HEK293T (cell line): ENCODE measurements at regions not wholly inside any gene's neighbourhood (a gene's known extent, or its start where the extent isn't known, plus 50 kb on each side); places are given as distances from the start of the nearest gene placed in this dataset.

ENCODE experiments used
- CTCF ChIA-PET: fragments of 350-600 bp; formaldehyde crosslinking; extraction: SDS; loops from one replicate; lab custom pipeline; 2021; ENCODE audit warnings: antibody characterized with exemption, inconsistent platforms; lab: Yijun Ruan, JAX
- POLR2A ChIA-PET: fragments of 350-600 bp; formaldehyde crosslinking; extraction: SDS; loops from one replicate; lab custom pipeline; 2020; ENCODE audit warnings: antibody characterized with exemption, inconsistent platforms; lab: Yijun Ruan, JAX
- DNase-seq: peaks from one replicate; pipeline ENCODE4 v3.0.0; 2012; ENCODE audit warnings: mixed read lengths; ENCODE audit errors: extremely low spot score
- ARNT ChIP-seq: fragments of 450-650 bp; IDR thresholded peaks from 2 replicates; pipeline ENCODE4 v1.6.1; 2017; ENCODE audit warnings: mild to moderate bottlenecking
- BHLHE40 ChIP-seq: fragments of 450-650 bp; IDR thresholded peaks from 2 replicates; pipeline ENCODE4 v1.6.1; 2016; ENCODE audit warnings: mild to moderate bottlenecking, moderate library complexity, borderline replicate concordance
- CTBP1 ChIP-seq: fragments of 450-650 bp; IDR thresholded peaks from 2 replicates; pipeline ENCODE4 v1.6.1; 2016; ENCODE audit warnings: borderline replicate concordance
- ELF4 ChIP-seq: fragments of 450-650 bp; IDR thresholded peaks from 2 replicates; pipeline ENCODE4 v1.6.1; 2017; ENCODE audit warnings: antibody characterized with exemption
- FOXA1 ChIP-seq: fragments of 450-650 bp; IDR thresholded peaks from 2 replicates; pipeline ENCODE4 v1.6.1; 2016; ENCODE audit warnings: mild to moderate bottlenecking
- FOXK2 ChIP-seq: fragments of 450-650 bp; IDR thresholded peaks from 2 replicates; pipeline ENCODE4 v1.6.1; 2016; ENCODE audit warnings: mild to moderate bottlenecking
- FOXM1 ChIP-seq: fragments of 450-650 bp; IDR thresholded peaks from 2 replicates; pipeline ENCODE4 v1.6.1; 2017; ENCODE audit warnings: mild to moderate bottlenecking, borderline replicate concordance
- HDGF ChIP-seq: fragments of 450-650 bp; IDR thresholded peaks from 2 replicates; pipeline ENCODE4 v1.6.1; 2017; ENCODE audit warnings: antibody characterized with exemption, borderline replicate concordance
- L3MBTL2 ChIP-seq: fragments of 450-650 bp; conservative IDR thresholded peaks from 2 replicates; pipeline ENCODE4 v1.6.1; 2016; ENCODE audit warnings: mild to moderate bottlenecking
- LEF1 ChIP-seq: fragments of 450-650 bp; IDR thresholded peaks from 2 replicates; pipeline ENCODE4 v1.6.1; 2017; ENCODE audit warnings: mild to moderate bottlenecking, borderline replicate concordance
- NFRKB ChIP-seq: fragments of 450-650 bp; IDR thresholded peaks from 2 replicates; pipeline ENCODE4 v1.6.1; 2016; ENCODE audit warnings: mild to moderate bottlenecking, moderate library complexity
- SP1 ChIP-seq: fragments of 450-650 bp; IDR thresholded peaks from 2 replicates; pipeline ENCODE4 v1.6.1; 2017
- SUZ12 ChIP-seq: fragments of 450-650 bp; IDR thresholded peaks from 2 replicates; pipeline ENCODE4 v1.6.1; 2016; ENCODE audit warnings: mild to moderate bottlenecking
- TARDBP ChIP-seq: fragments of 450-650 bp; IDR thresholded peaks from 2 replicates; pipeline ENCODE4 v1.6.1; 2016
- ZNF384 ChIP-seq: fragments of 450-650 bp; IDR thresholded peaks from 2 replicates; pipeline ENCODE4 v1.6.1; 2016
- TF ChIP-seq, protein P1 (sequence below): fragments of 450-650 bp; IDR thresholded peaks from 2 replicates; pipeline ENCODE4 v1.6.1; 2016

DNA sequence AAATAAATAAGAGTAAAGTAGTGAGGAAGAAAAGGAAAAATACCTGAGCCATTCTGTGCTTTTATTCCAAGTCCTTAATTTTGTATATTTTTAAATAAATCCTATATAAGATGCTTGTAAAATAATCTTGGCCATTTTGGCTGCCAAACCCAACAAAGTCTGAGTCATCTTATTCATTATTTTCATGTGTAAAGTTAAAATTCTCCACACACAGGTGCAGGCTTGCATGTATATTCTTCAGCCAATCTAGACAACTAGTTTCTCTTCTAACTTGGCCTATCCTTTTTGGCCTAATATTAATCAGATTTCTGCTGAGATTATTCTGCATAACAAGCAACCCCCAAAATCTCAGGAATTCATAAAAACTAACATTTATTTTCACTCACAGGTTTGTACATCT is 189.8 kb upstream of the ATP11B start:
- CTCF ChIA-PET = no interaction called here
- DNase-seq = no peak
- TF ChIP-seq LEF1 (no peak), SP1 (no peak), TARDBP (no peak), ARNT (no peak), FOXA1 (no peak), CTBP1 (no peak), BHLHE40 (no peak), HDGF (no peak), FOXM1 (no peak), ELF4 (no peak), NFRKB (no peak)
- TF ChIP-seq, protein P1, sequence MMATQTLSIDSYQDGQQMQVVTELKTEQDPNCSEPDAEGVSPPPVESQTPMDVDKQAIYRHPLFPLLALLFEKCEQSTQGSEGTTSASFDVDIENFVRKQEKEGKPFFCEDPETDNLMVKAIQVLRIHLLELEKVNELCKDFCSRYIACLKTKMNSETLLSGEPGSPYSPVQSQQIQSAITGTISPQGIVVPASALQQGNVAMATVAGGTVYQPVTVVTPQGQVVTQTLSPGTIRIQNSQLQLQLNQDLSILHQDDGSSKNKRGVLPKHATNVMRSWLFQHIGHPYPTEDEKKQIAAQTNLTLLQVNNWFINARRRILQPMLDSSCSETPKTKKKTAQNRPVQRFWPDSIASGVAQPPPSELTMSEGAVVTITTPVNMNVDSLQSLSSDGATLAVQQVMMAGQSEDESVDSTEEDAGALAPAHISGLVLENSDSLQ = no peak
- POLR2A ChIA-PET = no interaction called here

DNA sequence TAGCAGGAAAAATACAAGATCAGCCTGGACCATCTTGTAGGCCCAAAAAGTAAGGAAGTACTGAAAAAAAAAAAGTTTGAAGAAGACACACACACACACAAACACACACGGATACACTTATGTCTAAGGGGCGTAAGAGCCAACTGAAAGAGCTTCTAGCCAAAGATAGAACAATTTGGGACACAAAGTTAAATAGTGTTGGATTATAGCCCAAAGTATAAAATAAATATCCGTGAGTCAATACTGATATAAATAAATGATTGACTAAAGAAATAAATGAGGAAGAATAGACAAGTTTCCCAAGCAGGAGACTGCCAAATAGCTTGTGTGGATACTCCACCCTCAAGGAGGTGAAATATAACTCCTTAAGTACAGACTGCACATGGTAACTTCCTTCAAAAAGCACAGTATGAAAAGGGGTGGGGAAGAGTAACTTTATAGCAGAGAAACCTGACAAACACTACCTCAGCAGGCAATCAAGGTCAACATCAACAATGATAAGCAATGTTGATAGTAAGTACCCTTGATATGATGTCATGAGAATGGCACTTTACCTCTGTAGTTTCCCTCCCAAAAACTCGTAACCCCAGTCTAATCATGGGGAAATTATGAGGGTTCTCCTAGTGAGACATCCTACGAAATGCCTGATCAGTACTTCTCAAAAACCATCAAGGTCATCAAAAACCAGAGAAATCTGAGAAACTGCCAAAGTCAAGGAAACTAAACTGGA is 187.3 kb upstream of the ATP11B start:
- POLR2A ChIA-PET = no interaction called here
- TF ChIP-seq FOXA1 = no peak
- no peak for DNase-seq
- CTCF ChIA-PET = no interaction called here

DNA sequence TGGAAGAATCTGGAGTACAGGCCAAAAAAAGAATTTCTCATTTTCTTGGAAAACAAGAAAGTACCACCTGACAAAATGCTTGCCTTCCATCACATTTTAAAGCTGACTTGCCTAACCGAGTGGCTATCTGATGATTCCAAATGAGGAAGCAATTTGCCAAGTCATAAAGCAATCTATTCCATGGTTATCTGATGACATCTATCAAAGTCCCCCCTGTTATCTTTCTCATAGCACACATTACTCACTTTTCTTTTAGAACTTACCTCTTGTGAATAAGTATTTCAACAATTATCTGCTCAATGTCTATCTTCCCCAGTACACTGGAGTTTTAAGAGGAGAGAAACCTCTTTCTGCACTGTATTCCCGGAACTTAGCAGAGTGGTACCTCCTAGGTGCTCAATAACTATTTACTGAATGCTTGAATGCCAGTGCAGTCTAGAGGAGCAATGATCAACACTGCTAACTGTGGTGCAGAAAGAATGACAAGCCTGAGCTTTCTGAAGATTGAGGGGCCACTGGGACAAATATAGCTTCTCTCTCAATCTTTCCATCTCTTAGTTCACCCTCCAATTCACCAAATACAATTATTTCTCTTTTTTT is 186.3 kb upstream of the ATP11B start:
- ChIA-PET CTCF (no interaction called here), POLR2A (no interaction called here)
- TF ChIP-seq CTBP1 (no peak), SUZ12 (no peak), BHLHE40 (no peak), ARNT (no peak), ZNF384 (no peak), ELF4 (no peak), FOXA1 (no peak), TARDBP (no peak), FOXK2 (no peak)
- no peak for DNase-seq

DNA sequence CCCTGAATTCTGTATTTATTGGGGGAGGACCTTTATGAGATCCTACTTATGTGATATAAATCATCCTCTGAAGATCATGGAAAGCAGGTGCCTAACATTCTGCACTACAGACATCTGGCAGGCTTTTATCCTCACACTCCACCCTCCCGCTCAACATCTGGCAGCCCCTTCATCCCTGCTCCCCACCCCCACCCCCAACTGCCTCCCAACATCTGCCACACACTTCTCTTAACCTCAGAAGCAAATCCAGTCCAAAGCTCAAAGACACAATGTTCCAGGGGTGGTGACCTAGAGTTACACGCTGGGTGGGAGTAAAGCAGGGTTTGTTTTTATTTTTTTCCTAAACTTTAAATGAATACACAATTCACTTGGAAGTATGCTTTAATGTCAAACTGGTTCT is 184.5 kb upstream of the ATP11B start:
- CTCF ChIA-PET = no interaction called here
- TF ChIP-seq NFRKB (no peak), SP1 (no peak), L3MBTL2 (no peak), SUZ12 (no peak), ZNF384 (no peak), FOXM1 (no peak), TARDBP (no peak), HDGF (no peak), FOXK2 (no peak)
- no peak for DNase-seq
- POLR2A ChIA-PET = no interaction called here

DNA sequence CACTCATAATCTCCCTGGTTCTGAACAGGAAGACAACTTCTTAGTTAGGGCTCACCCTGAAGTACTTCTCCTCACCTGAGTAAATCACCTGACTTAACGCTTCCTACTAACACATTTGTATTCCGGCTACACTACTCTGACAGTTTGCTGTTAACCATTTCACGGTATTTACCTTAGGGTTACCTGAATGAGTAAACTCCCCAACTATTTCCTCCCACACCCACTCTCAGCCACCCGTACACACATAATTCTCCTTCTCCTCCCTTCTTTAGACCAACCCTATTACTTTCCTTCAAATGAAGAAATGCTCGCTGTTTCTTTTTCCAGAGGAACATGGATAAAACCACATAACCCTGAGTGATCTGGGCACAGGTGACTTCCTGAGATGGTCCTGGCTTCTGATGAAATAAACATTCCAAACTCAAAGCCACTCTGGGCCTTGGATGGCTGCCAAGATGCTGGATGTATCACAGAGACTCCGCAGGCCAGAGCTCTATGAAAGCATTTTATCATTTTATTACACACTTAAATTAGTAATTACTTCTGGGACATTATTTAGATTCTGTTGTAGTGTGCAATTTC is 183.6 kb upstream of the ATP11B start:
- TF ChIP-seq TARDBP = no peak
- no peak for TF ChIP-seq NFRKB
- no peak for TF ChIP-seq FOXM1
- no peak for TF ChIP-seq LEF1
- TF ChIP-seq SP1 = no peak
- TF ChIP-seq HDGF = no peak
- TF ChIP-seq SUZ12 = no peak
- no peak for TF ChIP-seq ELF4
- no peak for TF ChIP-seq FOXK2
- no peak for TF ChIP-seq BHLHE40
- POLR2A ChIA-PET = no interaction called here
- CTCF ChIA-PET = no interaction called here
- peak; percentile 12 for DNase-seq

DNA sequence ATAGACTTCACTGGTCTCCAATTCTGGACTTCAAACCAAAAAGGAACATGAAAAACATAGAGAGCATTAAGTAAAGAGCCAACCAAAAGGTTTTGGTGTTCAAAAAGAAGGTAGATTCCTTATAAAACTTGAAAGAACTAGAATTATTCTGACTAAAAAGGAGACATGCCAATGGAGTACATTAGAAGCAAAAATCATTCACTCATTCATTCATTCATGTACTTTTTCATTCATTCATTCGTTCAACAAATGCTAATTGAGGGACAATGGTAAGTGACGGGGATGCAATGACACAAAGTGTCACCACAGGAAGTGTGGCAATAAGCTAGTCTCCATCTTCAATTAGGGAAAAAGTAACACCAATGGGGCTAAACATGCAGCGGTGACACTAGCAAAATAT is 181.0 kb upstream of the ATP11B start:
- TF ChIP-seq CTBP1 (no peak), SP1 (no peak), FOXA1 (no peak), HDGF (no peak), FOXK2 (no peak), ZNF384 (no peak), L3MBTL2 (no peak), ARNT (no peak), LEF1 (no peak), SUZ12 (no peak), NFRKB (no peak), TARDBP (no peak)
- TF ChIP-seq, protein P1 = no peak
- ChIA-PET POLR2A (no interaction called here), CTCF (no interaction called here)
- DNase-seq = no peak

DNA sequence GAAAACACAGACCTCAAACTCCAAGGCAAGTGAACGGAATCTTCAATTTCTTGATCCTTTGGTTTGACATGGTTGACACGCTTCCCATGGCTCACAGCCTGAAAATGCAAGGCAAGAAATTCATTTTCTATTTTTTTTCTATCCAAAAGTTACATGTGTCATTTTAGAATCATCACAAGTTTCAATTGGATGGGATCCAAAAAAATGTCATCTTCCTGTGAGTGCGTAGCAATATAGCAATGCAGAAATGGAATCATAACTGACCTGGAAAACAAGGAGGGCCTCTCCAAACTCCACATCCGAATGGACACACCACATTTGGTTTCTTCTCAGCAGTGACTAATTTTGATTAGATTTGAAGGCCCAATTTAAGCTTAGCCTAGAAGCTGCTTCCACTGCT is 175.8 kb upstream of the ATP11B start:
- DNase-seq = no peak
- ChIA-PET CTCF (interaction anchor here (0.6 to 1.2 kb wide), 2 partner anchors 64 to 225 kb away, joined by 3 to 4 read pairs; no protein-coding TSS in a partner anchor), POLR2A (no interaction called here)
- TF ChIP-seq CTBP1 = no peak
- no peak for TF ChIP-seq TARDBP
- no peak for TF ChIP-seq SP1
- no peak for TF ChIP-seq ELF4
- no peak for TF ChIP-seq FOXM1
- TF ChIP-seq NFRKB = no peak
- no peak for TF ChIP-seq LEF1
- no peak for TF ChIP-seq SUZ12
- TF ChIP-seq FOXK2 = no peak
- TF ChIP-seq ARNT = no peak
- no peak for TF ChIP-seq HDGF
- no peak for TF ChIP-seq FOXA1
